Testis (tissue), 2 donors: ENCODE measurements at regions not wholly inside any gene's neighbourhood (a gene's known extent, or its start where the extent isn't known, plus 50 kb on each side); places are given as distances from the start of the nearest gene placed in this dataset.

Experiments used
- DNase-seq: peaks from one replicate; pipeline ENCODE4 v3.0.0-alpha.2; 2019
- H3K27ac ChIP-seq, 2 donors: fragments of 200-600 bp; sonication (generic); one replicate each; pipeline ENCODE4 v1.5.1; 2019
- H3K27me3 ChIP-seq: fragments of 200-600 bp; sonication (generic); one replicate; pipeline ENCODE4 v1.5.1; 2019
- H3K36me3 ChIP-seq: fragments of 200-600 bp; sonication (generic); one replicate; pipeline ENCODE4 v1.5.1; 2017; ENCODE audit warnings: low read depth; ENCODE audit errors: missing control alignments
- H3K4me1 ChIP-seq: fragments of 200-600 bp; sonication (generic); one replicate; pipeline ENCODE4 v1.5.1; 2019
- H3K4me3 ChIP-seq, 2 donors: fragments of 200-600 bp; sonication (generic); one replicate each; pipeline ENCODE4 v1.5.1; 2017 to 2019
- H3K9me3 ChIP-seq: fragments of 200-600 bp; sonication (generic); one replicate; pipeline ENCODE4 v1.5.1; 2017
- CTCF ChIP-seq, 3 experiments: fragments of 450-650 bp in 2 of 3; fragments of 200-600 bp in 1 of 3; sonication (generic) in 1 of 3; IDR thresholded peaks; one replicate each; pipeline ENCODE4 v1.5.1; 2016 to 2019; ENCODE audit warnings: antibody characterized with exemption in 3 of 3, mild to moderate bottlenecking in 2 of 3, moderate library complexity in 1 of 3
- POLR2A ChIP-seq: fragments of 450-650 bp; IDR thresholded peaks from one replicate; pipeline ENCODE4 v1.6.1; 2017; ENCODE audit warnings: antibody characterized with exemption, mild to moderate bottlenecking, moderate library complexity
- WGBS, 2 donors: methylation state at CpG; one replicate each; pipeline ENCODE4 v1.1.5; 2018; 5-methylcytosine and 5-hydroxymethylcytosine counted together
- intact Hi-C: fragments of 100-400 bp; cut with DNase I; formaldehyde crosslinking; loops from one replicate; pipeline ENCODE4 v1.15.1; 2023; ENCODE audit warnings: low total_unique reads

- WGBS, 2 donors: 72 to 74% methylated on average over 4 of the region's 4 CpGs
- intact Hi-C loops: no loop called here
Observed at GRCh38 chr20:40054311-40054710, 634.7 kb downstream of the MAFB start.

GRCh38 chr20:40050596-40050995 lies 638.4 kb downstream of the MAFB start:
- 89 to 93% methylated on average over 2 of the region's 2 CpGs for WGBS, 2 donors
- no peaks in the 10 kb centered on the region for H3K27me3 ChIP-seq

More at GRCh38 chr20:40054311-40054710, 634.7 kb downstream of the MAFB start:
- Histone ChIP-seq H3K4me3 (no peak overlapping the region), H3K27ac (no peak overlapping the region), H3K27me3 (no peaks in the 10 kb centered on the region), H3K4me1 (no peaks in the 10 kb centered on the region), H3K9me3 (no peaks in the 10 kb centered on the region), H3K36me3 (no peaks in the 10 kb centered on the region)
- TF ChIP-seq POLR2A (no peak), CTCF (IDR thresholded peaks at IDR 0.05) (no peak)
- DNase-seq: no peak

GRCh38 chr20:40049854-40050253 lies 639.2 kb downstream of the MAFB start:
- H3K27me3 ChIP-seq: no peaks in the 10 kb centered on the region
- H3K36me3 ChIP-seq: no peaks in the 10 kb centered on the region
- H3K27ac ChIP-seq: no peak overlapping the region
- no peak for TF ChIP-seq POLR2A
- TF ChIP-seq CTCF (IDR thresholded peaks at IDR 0.05): no peak
- H3K9me3 ChIP-seq: no peaks in the 10 kb centered on the region
- no peak overlapping the region for H3K4me3 ChIP-seq
- intact Hi-C loops: no loop called here
- no peaks in the 10 kb centered on the region for H3K4me1 ChIP-seq
- DNase-seq: no peak

More at GRCh38 chr20:40050596-40050995, 638.4 kb downstream of the MAFB start:
- H3K9me3 ChIP-seq: no peaks in the 10 kb centered on the region
- TF ChIP-seq POLR2A: no peak
- no peak for TF ChIP-seq CTCF (IDR thresholded peaks at IDR 0.05)
- H3K4me1 ChIP-seq: no peaks in the 10 kb centered on the region
- intact Hi-C loops: no loop called here
- no peak overlapping the region for H3K27ac ChIP-seq
- H3K36me3 ChIP-seq: no peaks in the 10 kb centered on the region
- no peak for DNase-seq
- no peak overlapping the region for H3K4me3 ChIP-seq

- Histone ChIP-seq H3K36me3 (no peaks in the 10 kb centered on the region), H3K27ac (no peak overlapping the region), H3K27me3 (no peaks in the 10 kb centered on the region), H3K4me3 (no peak overlapping the region), H3K9me3 (no peaks in the 10 kb centered on the region), H3K4me1 (no peaks in the 10 kb centered on the region)
- intact Hi-C loops: no loop called here
- WGBS, 2 donors: 89 to 93% methylated on average over 2 of the region's 2 CpGs
- TF ChIP-seq CTCF (IDR thresholded peaks at IDR 0.05) (no peak), POLR2A (no peak)
- no peak for DNase-seq
Observed at GRCh38 chr20:40046703-40047102, 642.3 kb downstream of the MAFB start.

- Histone ChIP-seq H3K27ac (no peak overlapping the region), H3K36me3 (no peaks in the 10 kb centered on the region), H3K9me3 (no peaks in the 10 kb centered on the region), H3K4me3 (no peak overlapping the region), H3K4me1 (no peaks in the 10 kb centered on the region), H3K27me3 (no peaks in the 10 kb centered on the region)
- intact Hi-C loops: no loop called here
- WGBS, 2 donors: 87 to 88% methylated on average over 1 of the region's 1 CpG
- TF ChIP-seq CTCF (IDR thresholded peaks at IDR 0.05): no peak
- TF ChIP-seq POLR2A: no peak
- no peak for DNase-seq
Observed at GRCh38 chr20:40037511-40037910, 651.5 kb downstream of the MAFB start.
